ENCODE measurements at regions not wholly inside any gene's neighbourhood (a gene's known extent, or its start where the extent isn't known, plus 50 kb on each side); places are given as distances from the start of the nearest gene placed in this dataset.

- TF ChIP-seq YY1 (IDR thresholded peaks at IDR 0.05; ENCODE audit: low read depth) (no peak), NFIC (IDR thresholded peaks at IDR 0.05) (no peak), RAD21 (IDR thresholded peaks at IDR 0.05; ENCODE audit: low read depth) (no peak), EP300 (IDR thresholded peaks at IDR 0.05; ENCODE audit: borderline replicate concordance) (no peak), CREB1 (IDR thresholded peaks at IDR 0.05; ENCODE audit: low read depth) (no peak), USF1 (IDR thresholded peaks at IDR 0.05) (no peak), TCF12 (IDR thresholded peaks at IDR 0.05; ENCODE audit: low read depth) (no peak), CEBPB (IDR thresholded peaks at IDR 0.05) (no peak), MAX (IDR thresholded peaks at IDR 0.05) (no peak), TAF1 (IDR thresholded peaks at IDR 0.05; ENCODE audit: low read depth) (no peak)
Observed at GRCh38 chr7:79977481-79977880, 157.2 kb upstream of the GNAI1 start.

DNA sequence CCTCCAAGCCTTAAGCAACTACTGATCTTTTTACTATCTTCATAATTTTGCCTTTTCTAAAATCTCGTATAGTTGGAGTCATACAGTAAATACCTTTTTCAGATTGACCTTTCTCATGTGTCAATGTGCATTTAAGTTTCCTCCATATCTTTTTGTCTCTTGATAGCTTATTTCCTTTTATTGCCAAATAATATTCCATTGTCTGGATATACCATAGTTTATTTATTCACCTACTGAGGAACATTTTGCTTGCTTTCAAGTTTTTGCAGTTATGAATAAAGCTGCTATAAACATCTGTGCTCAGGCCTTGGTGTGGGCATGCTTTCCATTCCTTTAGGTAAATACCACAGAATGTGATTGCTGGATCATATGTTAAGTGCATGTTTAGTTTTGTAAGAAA is 161.2 kb upstream of the GNAI1 start:
- no peak for TF ChIP-seq MAX (IDR thresholded peaks at IDR 0.05)

DNA sequence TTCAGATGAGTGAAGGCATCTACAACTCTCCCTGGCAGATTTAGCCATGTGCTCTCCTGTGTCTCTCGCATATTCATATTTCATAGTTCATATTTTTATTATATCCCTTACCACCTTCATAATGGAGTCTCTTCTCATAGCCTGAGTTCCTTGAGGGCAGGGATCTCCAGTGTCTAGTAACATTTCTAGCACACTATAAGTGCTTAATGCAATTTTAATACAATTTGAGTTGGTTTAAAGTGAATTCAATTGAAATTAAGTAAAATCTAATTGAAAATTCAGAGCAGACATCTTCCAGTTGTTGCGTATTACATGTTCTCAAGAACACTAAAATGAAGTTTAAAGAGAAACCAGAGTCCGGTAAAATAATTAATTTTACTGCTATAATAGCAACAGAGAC is 163.6 kb upstream of the GNAI1 start:
- no peak for TF ChIP-seq FOXM1 (IDR thresholded peaks at IDR 0.05; ENCODE audit: borderline replicate concordance, low read depth)
- TF ChIP-seq TAF1 (IDR thresholded peaks at IDR 0.05; ENCODE audit: low read depth) = no peak
- TF ChIP-seq ZBTB7A (IDR thresholded peaks at IDR 0.05; ENCODE audit: low read depth) = no peak
- no peak for TF ChIP-seq EP300 (IDR thresholded peaks at IDR 0.05; ENCODE audit: borderline replicate concordance)
- TF ChIP-seq CREB1 (IDR thresholded peaks at IDR 0.05; ENCODE audit: low read depth) = no peak

- no peak for TF ChIP-seq TEAD4 (IDR thresholded peaks at IDR 0.05)
- no peak for TF ChIP-seq REST (IDR thresholded peaks at IDR 0.05; ENCODE audit: low read depth)
- no peak for TF ChIP-seq USF1 (IDR thresholded peaks at IDR 0.05)
- no peak for TF ChIP-seq RAD21 (IDR thresholded peaks at IDR 0.05; ENCODE audit: low read depth)
- no peak for TF ChIP-seq CEBPB (IDR thresholded peaks at IDR 0.05)
- no peak for TF ChIP-seq TAF1 (IDR thresholded peaks at IDR 0.05; ENCODE audit: low read depth)
- no peak for TF ChIP-seq FOXM1 (IDR thresholded peaks at IDR 0.05; ENCODE audit: borderline replicate concordance, low read depth)
- TF ChIP-seq ZBTB7A (IDR thresholded peaks at IDR 0.05; ENCODE audit: low read depth) = no peak
- no peak for TF ChIP-seq YY1 (IDR thresholded peaks at IDR 0.05; ENCODE audit: low read depth)
- TF ChIP-seq EGR1 (IDR thresholded peaks at IDR 0.05) = no peak
- TF ChIP-seq MAX (IDR thresholded peaks at IDR 0.05) = no peak
- TF ChIP-seq EP300 (IDR thresholded peaks at IDR 0.05; ENCODE audit: borderline replicate concordance) = no peak
- TF ChIP-seq NFIC (IDR thresholded peaks at IDR 0.05) = no peak
- TF ChIP-seq TCF12 (IDR thresholded peaks at IDR 0.05; ENCODE audit: low read depth) = no peak
- no peak for TF ChIP-seq CREB1 (IDR thresholded peaks at IDR 0.05; ENCODE audit: low read depth)
Observed at GRCh38 chr7:79968894-79969293, 165.7 kb upstream of the GNAI1 start.

- TF ChIP-seq NFIC (IDR thresholded peaks at IDR 0.05) (no peak), USF1 (IDR thresholded peaks at IDR 0.05) (no peak), EGR1 (IDR thresholded peaks at IDR 0.05) (no peak), TCF12 (IDR thresholded peaks at IDR 0.05; ENCODE audit: low read depth) (no peak), TAF1 (IDR thresholded peaks at IDR 0.05; ENCODE audit: low read depth) (no peak), RAD21 (IDR thresholded peaks at IDR 0.05; ENCODE audit: low read depth) (no peak), REST (IDR thresholded peaks at IDR 0.05; ENCODE audit: low read depth) (no peak), MAX (IDR thresholded peaks at IDR 0.05) (no peak), CREB1 (IDR thresholded peaks at IDR 0.05; ENCODE audit: low read depth) (no peak), CEBPB (IDR thresholded peaks at IDR 0.05) (no peak), FOXM1 (IDR thresholded peaks at IDR 0.05; ENCODE audit: borderline replicate concordance, low read depth) (no peak), YY1 (IDR thresholded peaks at IDR 0.05; ENCODE audit: low read depth) (no peak), EP300 (IDR thresholded peaks at IDR 0.05; ENCODE audit: borderline replicate concordance) (no peak), ZBTB7A (IDR thresholded peaks at IDR 0.05; ENCODE audit: low read depth) (no peak), TEAD4 (IDR thresholded peaks at IDR 0.05) (no peak)
Observed at GRCh38 chr7:79968077-79968648, 166.5 kb upstream of the GNAI1 start.

Data from Ishikawa (cell line).